Thoracic aorta (tissue), 2 donors: ENCODE measurements at regions not wholly inside any gene's neighbourhood (a gene's known extent, or its start where the extent isn't known, plus 50 kb on each side); places are given as distances from the start of the nearest gene placed in this dataset.

ENCODE experiments used
- ATAC-seq: fragments of 150-250 bp; one replicate; pipeline ENCODE4 v1.8.0; 2017; ENCODE audit warnings: low read depth; ENCODE audit not compliant: insufficient number of reproducible peaks, low FRiP score
- DNase-seq: peaks from one replicate; pipeline ENCODE4 v3.0.0-alpha.2; 2020; ENCODE audit warnings: low spot score
- H3K27ac ChIP-seq, 2 donors: fragments of 200-600 bp; sonication (generic); 1 replicate in 1 of 2; 2 replicates in 1 of 2; pipeline ENCODE4 v1.5.1; 2016; ENCODE audit warnings: mild to moderate bottlenecking in 2 of 2, moderate library complexity in 2 of 2
- H3K27me3 ChIP-seq: fragments of 200-600 bp; sonication (generic); replicated peaks from 2 replicates; pipeline ENCODE4 v1.6.0; 2016; ENCODE audit warnings: mild to moderate bottlenecking; ENCODE audit not compliant: insufficient read depth
- H3K36me3 ChIP-seq: fragments of 200-600 bp; sonication (generic); one replicate; pipeline ENCODE4 v1.5.1; 2016
- H3K4me1 ChIP-seq, 2 donors: fragments of 200-600 bp; sonication (generic); 1 replicate in 1 of 2; 2 replicates in 1 of 2; pipeline versions ENCODE4 v1.5.1 to v1.6.0; 2016; ENCODE audit warnings: low read depth in 2 of 2, mild to moderate bottlenecking in 1 of 2; ENCODE audit not compliant: control insufficient read depth in 1 of 2
- H3K4me3 ChIP-seq: fragments of 200-600 bp; sonication (generic); 2 replicates; pipeline ENCODE4 v1.5.1; 2016; ENCODE audit warnings: mild to moderate bottlenecking
- H3K9me3 ChIP-seq: fragments of 200-600 bp; sonication (generic); 2 replicates; pipeline ENCODE4 v1.5.1; 2016
- CTCF ChIP-seq: fragments of 200-600 bp; sonication (generic); IDR thresholded peaks from one replicate; pipeline ENCODE4 v1.5.1; 2019; ENCODE audit warnings: antibody characterized with exemption

DNA sequence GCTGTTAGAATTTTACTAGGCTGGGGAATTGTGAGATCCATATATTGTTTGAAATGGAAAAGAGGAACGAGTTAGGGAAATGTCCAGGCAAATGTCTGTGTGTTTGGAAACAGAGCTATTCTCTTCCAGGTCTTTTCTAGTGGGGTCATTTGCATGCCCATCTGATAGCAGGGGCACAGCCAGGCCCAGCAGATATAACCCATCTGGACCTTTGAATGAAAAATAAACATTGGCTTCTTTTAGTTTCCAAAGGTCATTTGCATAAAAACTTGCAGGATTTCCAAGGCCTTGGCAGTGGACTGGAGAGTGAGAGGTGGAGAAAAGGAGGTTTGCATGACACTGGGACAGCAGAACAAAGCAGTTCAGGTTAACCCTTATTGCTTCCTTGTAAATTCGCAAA lies 188.0 kb upstream of the GPR26 start:
- no peak for ATAC-seq
- no peak overlapping the region for H3K4me3 ChIP-seq
- no peaks in the 10 kb centered on the region for H3K4me1 ChIP-seq
- TF ChIP-seq CTCF: no peak
- H3K9me3 ChIP-seq: no peaks in the 10 kb centered on the region
- no peak for DNase-seq
- no peak overlapping the region for H3K27ac ChIP-seq
- no peaks in the 10 kb centered on the region for H3K27me3 ChIP-seq
- H3K36me3 ChIP-seq: no peaks in the 10 kb centered on the region

DNA sequence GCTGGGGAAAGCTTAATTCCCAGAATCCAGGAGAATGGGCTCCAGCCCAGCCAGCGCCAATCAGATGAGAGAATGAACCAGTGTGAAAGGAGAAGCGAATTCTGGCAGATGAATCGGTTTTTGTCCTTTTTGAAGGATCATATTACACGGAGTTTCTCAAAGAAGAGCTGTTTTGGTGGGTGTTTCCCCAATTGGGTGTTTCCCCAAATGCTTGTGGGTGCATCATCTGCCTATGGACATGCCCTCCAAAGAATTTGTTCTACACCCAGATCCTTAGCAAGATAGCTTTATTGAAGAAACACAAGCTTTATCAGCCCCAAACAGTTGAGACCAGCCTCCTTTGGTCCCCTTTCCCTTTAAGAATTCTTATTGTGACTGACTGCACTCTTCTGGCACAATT lies 186.5 kb upstream of the GPR26 start:
- H3K36me3 ChIP-seq: no peaks in the 10 kb centered on the region
- ATAC-seq (no peak), DNase-seq (no peak)
- H3K4me1 ChIP-seq: no peaks in the 10 kb centered on the region
- no peak for TF ChIP-seq CTCF
- no peak overlapping the region for H3K4me3 ChIP-seq
- H3K9me3 ChIP-seq: no peaks in the 10 kb centered on the region
- H3K27ac ChIP-seq: no peak overlapping the region
- no peaks in the 10 kb centered on the region for H3K27me3 ChIP-seq

GRCh38 chr10:123480344-123480743 lies 185.8 kb upstream of the GPR26 start:
- Histone ChIP-seq H3K9me3 (no peaks in the 10 kb centered on the region), H3K4me3 (no peak overlapping the region), H3K27me3 (no peaks in the 10 kb centered on the region), H3K36me3 (no peaks in the 10 kb centered on the region), H3K4me1 (no peaks in the 10 kb centered on the region), H3K27ac (no peak overlapping the region)
- DNase-seq (no peak), ATAC-seq (no peak)
- TF ChIP-seq CTCF: no peak

- H3K4me3 ChIP-seq: no peak overlapping the region
- no peak for TF ChIP-seq CTCF
- no peak overlapping the region for H3K27ac ChIP-seq
- no peaks in the 10 kb centered on the region for H3K4me1 ChIP-seq
- DNase-seq (no peak), ATAC-seq (no peak)
- no peaks in the 10 kb centered on the region for H3K9me3 ChIP-seq
- H3K36me3 ChIP-seq: no peaks in the 10 kb centered on the region
- H3K27me3 ChIP-seq: no peaks in the 10 kb centered on the region
Observed at GRCh38 chr10:123480845-123481244, 185.3 kb upstream of the GPR26 start.

DNA sequence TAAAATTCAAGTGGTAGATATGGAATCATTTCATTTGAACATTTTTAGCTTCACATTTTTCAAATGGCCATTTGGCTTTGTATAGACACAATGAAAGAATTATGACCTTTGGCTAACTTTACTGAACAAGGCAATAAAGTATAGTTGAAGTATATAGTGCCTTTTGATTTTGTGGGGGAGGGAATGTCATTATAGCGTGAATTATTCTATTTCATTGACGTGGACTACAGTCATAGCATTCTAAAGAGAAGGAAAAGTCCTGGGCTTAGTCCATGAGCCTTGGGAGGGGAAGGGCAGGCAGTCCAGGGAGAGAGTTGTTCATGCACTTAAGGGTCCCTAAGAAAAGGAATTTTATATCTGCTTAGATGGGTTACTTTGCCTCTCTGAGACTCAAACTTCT lies 181.4 kb upstream of the GPR26 start:
- no peak overlapping the region for H3K4me3 ChIP-seq
- ATAC-seq (no peak), DNase-seq (no peak)
- no peaks in the 10 kb centered on the region for H3K36me3 ChIP-seq
- H3K4me1 ChIP-seq: no peaks in the 10 kb centered on the region
- TF ChIP-seq CTCF: no peak
- no peak overlapping the region for H3K27ac ChIP-seq
- no peaks in the 10 kb centered on the region for H3K9me3 ChIP-seq
- no peaks in the 10 kb centered on the region for H3K27me3 ChIP-seq
